HG03108 (cell line): ENCODE measurements at regions not wholly inside any gene's neighbourhood (a gene's known extent, or its start where the extent isn't known, plus 50 kb on each side); places are given as distances from the start of the nearest gene placed in this dataset.
"Not testable (repeated sequence)": the region's sequence is repeated elsewhere in the genome, so short reads cannot be mapped to it uniquely, and the experiment has no call there.

ENCODE experiments used
- ATAC-seq: cut with Tn5 transposase; IDR thresholded peaks from one replicate; pipeline ENCODE4 v1.9.1; 2021; ENCODE audit warnings: moderate library complexity; ENCODE audit not compliant: unreplicated experiment

- ATAC-seq: no peak
Measured at GRCh38 chr7:69225259-69225943, 372.9 kb upstream of the AUTS2 start.

GRCh38 chr7:69228212-69228811 is 370.0 kb upstream of the AUTS2 start:
- ATAC-seq: no peak

- no peak for ATAC-seq
Measured at GRCh38 chr7:69232445-69233376, 365.6 kb upstream of the AUTS2 start.

GRCh38 chr7:69237541-69237940 is 360.7 kb upstream of the AUTS2 start:
- ATAC-seq: no peak

- no peak for ATAC-seq
Measured at GRCh38 chr7:69243016-69243415, 355.3 kb upstream of the AUTS2 start.

- no peak for ATAC-seq
Measured at GRCh38 chr7:69244701-69245100, 353.6 kb upstream of the AUTS2 start.

- ATAC-seq: no peak
Measured at GRCh38 chr7:69245646-69246045, 352.6 kb upstream of the AUTS2 start.

GRCh38 chr7:69246758-69247157 is 351.5 kb upstream of the AUTS2 start:
- ATAC-seq: no peak

- not testable (repeated sequence) for ATAC-seq
Measured at GRCh38 chr7:69248382-69248828, 349.9 kb upstream of the AUTS2 start.

- no peak for ATAC-seq
Measured at GRCh38 chr7:69250958-69251357, 347.3 kb upstream of the AUTS2 start.

- no peak for ATAC-seq
Measured at GRCh38 chr7:69254643-69255042, 343.6 kb upstream of the AUTS2 start.

GRCh38 chr7:69256634-69257081 is 341.6 kb upstream of the AUTS2 start:
- ATAC-seq: no peak

GRCh38 chr7:69257592-69257991 is 340.7 kb upstream of the AUTS2 start:
- no peak for ATAC-seq

- no peak for ATAC-seq
Measured at GRCh38 chr7:69259445-69259844, 338.8 kb upstream of the AUTS2 start.

GRCh38 chr7:69260023-69260422 is 338.3 kb upstream of the AUTS2 start:
- ATAC-seq: no peak

GRCh38 chr7:69263550-69263949 is 334.7 kb upstream of the AUTS2 start:
- ATAC-seq: no peak

GRCh38 chr7:69269806-69270205 is 328.5 kb upstream of the AUTS2 start:
- no peak for ATAC-seq

GRCh38 chr7:69272101-69272500 is 326.2 kb upstream of the AUTS2 start:
- no peak for ATAC-seq

GRCh38 chr7:69276011-69276729 is 322.1 kb upstream of the AUTS2 start:
- no peak for ATAC-seq

- no peak for ATAC-seq
Measured at GRCh38 chr7:69277366-69277765, 320.9 kb upstream of the AUTS2 start.

GRCh38 chr7:69282946-69283345 is 315.3 kb upstream of the AUTS2 start:
- no peak for ATAC-seq
